GM19351 (cell line): ENCODE measurements at regions not wholly inside any gene's neighbourhood (a gene's known extent, or its start where the extent isn't known, plus 50 kb on each side); places are given as distances from the start of the nearest gene placed in this dataset.

Source experiments
- ATAC-seq: cut with Tn5 transposase; IDR thresholded peaks from one replicate; pipeline ENCODE4 v1.9.1; 2021; ENCODE audit warnings: mild to moderate bottlenecking, moderate library complexity; ENCODE audit not compliant: unreplicated experiment

GRCh38 chr3:164186095-164186494, 892.2 kb downstream of the SI start:
- no peak for ATAC-seq

GRCh38 chr3:164179110-164179774, 899.1 kb downstream of the SI start:
- ATAC-seq: no peak

- ATAC-seq: no peak
Observed at GRCh38 chr3:164174059-164174458, 904.2 kb downstream of the SI start.

- ATAC-seq: no peak
Observed at GRCh38 chr3:164155400-164155799, 922.9 kb downstream of the SI start.

GRCh38 chr3:164144824-164145223, 933.5 kb downstream of the SI start:
- ATAC-seq: no peak

- ATAC-seq: no peak
Observed at GRCh38 chr3:164132878-164133277, 945.4 kb downstream of the SI start.

- ATAC-seq: no peak
Observed at GRCh38 chr3:164113371-164114332, 964.6 kb downstream of the SI start.

- ATAC-seq: no peak
Observed at GRCh38 chr3:164096352-164096751, 981.9 kb downstream of the SI start.

GRCh38 chr3:164095949-164096348, 982.3 kb downstream of the SI start:
- ATAC-seq: no peak

- ATAC-seq: no peak
Observed at GRCh38 chr3:164095279-164095678, 983.0 kb downstream of the SI start.

GRCh38 chr3:164094546-164094945, 983.8 kb downstream of the SI start:
- no peak for ATAC-seq

GRCh38 chr3:164080208-164080607, 998.1 kb downstream of the SI start:
- no peak for ATAC-seq

- no peak for ATAC-seq
Observed at GRCh38 chr3:164064298-164064697, 1014.0 kb downstream of the SI start.

- ATAC-seq: no peak
Observed at GRCh38 chr3:164060923-164061322, 1017.4 kb downstream of the SI start.

- no peak for ATAC-seq
Observed at GRCh38 chr3:164049847-164050246, 1028.4 kb downstream of the SI start.

- no peak for ATAC-seq
Observed at GRCh38 chr3:164048451-164048850, 1029.8 kb downstream of the SI start.

- no peak for ATAC-seq
Observed at GRCh38 chr3:164040991-164041390, 1037.3 kb downstream of the SI start.

- ATAC-seq: no peak
Observed at GRCh38 chr3:164030194-164030593, 1048.1 kb downstream of the SI start.

GRCh38 chr3:164024786-164025185, 1053.5 kb downstream of the SI start:
- no peak for ATAC-seq

GRCh38 chr3:164023480-164023879, 1054.8 kb downstream of the SI start:
- no peak for ATAC-seq

- ATAC-seq: no peak
Observed at GRCh38 chr3:164018500-164018899, 1059.8 kb downstream of the SI start.

GRCh38 chr3:164007765-164008164, 1070.5 kb downstream of the SI start:
- ATAC-seq: no peak
